ENCODE measurements at regions not wholly inside any gene's neighbourhood (a gene's known extent, or its start where the extent isn't known, plus 50 kb on each side); places are given as distances from the start of the nearest gene placed in this dataset.

- TF ChIP-seq CTCF (IDR thresholded peaks at IDR 0.05) (no peak), POLR2A (IDR thresholded peaks at IDR 0.05) (no peak), POLR2AphosphoS5 (IDR thresholded peaks at IDR 0.05) (no peak)
These were observed 565.2 kb upstream of the MARCKS start for GRCh38 chr6:113291751-113292445.
